ENCODE measurements at regions not wholly inside any gene's neighbourhood (a gene's known extent, or its start where the extent isn't known, plus 50 kb on each side); places are given as distances from the start of the nearest gene placed in this dataset.

DNA sequence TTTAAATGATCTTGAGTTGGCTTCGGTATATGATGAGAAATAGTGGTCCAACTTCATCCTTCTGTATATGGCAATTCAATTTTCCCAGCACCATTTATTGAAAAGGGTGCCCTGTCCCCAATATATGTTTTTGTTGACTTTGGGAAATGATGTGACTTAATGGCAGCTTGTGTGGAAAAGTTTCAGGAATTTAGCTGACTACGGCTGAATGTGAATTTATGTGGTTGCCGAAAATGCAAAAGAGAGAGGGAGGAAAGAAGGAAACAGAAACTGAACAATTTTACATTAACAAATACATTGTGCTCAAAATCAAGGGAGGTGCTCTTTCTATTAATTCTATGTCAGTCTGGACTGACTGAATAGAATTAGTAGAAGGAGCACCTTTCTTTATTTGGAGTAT is 101.8 kb upstream of the CYSLTR1 start:
- TF ChIP-seq, protein P1, sequence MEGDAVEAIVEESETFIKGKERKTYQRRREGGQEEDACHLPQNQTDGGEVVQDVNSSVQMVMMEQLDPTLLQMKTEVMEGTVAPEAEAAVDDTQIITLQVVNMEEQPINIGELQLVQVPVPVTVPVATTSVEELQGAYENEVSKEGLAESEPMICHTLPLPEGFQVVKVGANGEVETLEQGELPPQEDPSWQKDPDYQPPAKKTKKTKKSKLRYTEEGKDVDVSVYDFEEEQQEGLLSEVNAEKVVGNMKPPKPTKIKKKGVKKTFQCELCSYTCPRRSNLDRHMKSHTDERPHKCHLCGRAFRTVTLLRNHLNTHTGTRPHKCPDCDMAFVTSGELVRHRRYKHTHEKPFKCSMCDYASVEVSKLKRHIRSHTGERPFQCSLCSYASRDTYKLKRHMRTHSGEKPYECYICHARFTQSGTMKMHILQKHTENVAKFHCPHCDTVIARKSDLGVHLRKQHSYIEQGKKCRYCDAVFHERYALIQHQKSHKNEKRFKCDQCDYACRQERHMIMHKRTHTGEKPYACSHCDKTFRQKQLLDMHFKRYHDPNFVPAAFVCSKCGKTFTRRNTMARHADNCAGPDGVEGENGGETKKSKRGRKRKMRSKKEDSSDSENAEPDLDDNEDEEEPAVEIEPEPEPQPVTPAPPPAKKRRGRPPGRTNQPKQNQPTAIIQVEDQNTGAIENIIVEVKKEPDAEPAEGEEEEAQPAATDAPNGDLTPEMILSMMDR (IDR thresholded peaks at IDR 0.05; ENCODE audit: insufficient read depth, low read length, poor library complexity, severe bottlenecking), result no peak
- TF ChIP-seq EZH2phosphoT487 (conservative IDR thresholded peaks at IDR 0.05; ENCODE audit: low read length), result no peak

Data from SU-DHL-6 (cell line).